GM12875 (cell line): ENCODE measurements at regions not wholly inside any gene's neighbourhood (a gene's known extent, or its start where the extent isn't known, plus 50 kb on each side); places are given as distances from the start of the nearest gene placed in this dataset.

Experiments
- H3K4me3 ChIP-seq: one replicate; pipeline ENCODE4 v1.5.1; 2011; ENCODE audit warnings: low read depth, low read length, control low read depth
- CTCF ChIP-seq: IDR thresholded peaks from 2 replicates; pipeline ENCODE4 v1.5.1; 2011; ENCODE audit warnings: low read depth, mild to moderate bottlenecking, control low read depth, inconsistent platforms, low read length, moderate library complexity, borderline replicate concordance; ENCODE audit not compliant: insufficient read depth

DNA sequence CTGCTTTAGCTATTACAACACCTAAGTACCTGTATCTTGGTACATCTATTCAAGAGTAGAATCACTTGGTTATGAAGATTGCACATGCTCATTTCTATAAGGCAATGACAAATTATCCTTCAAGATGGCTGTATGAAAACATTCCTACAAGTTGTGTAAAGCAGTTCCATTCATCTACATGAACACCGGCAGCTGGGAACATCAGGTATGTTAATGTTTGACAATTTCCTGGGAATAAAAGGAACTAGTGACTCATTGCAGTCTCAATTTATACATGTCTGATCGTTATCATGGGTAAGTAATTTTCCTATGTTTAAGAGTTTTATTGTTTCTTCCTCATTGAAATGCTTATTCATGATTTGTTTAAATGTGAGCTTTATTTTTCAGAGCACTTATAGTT is 203.2 kb upstream of the SEMA3E start:
- TF ChIP-seq CTCF: no peak

DNA sequence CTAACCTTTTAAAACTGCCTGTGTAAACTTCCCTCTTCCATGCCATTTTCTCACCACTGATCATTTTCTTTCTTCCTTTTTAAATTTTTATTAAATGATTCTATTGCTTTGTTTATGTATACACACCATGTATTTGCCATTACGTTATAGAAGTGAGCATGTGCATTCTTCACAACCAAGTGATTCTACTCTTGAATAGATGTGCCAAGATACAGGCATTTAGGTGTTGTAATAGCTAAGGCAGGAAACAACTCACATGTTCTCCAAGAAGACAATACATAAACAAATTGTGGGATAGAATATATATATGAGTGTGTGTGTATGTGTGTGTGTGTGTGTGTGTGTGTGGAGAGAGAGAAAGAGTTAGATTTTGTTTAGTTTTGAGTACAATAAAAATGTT is 202.6 kb upstream of the SEMA3E start:
- H3K4me3 ChIP-seq: no peak overlapping the region
- no peak for TF ChIP-seq CTCF

More for the DNA sequence above, 203.2 kb upstream of the SEMA3E start:
- H3K4me3 ChIP-seq: no peak overlapping the region

DNA sequence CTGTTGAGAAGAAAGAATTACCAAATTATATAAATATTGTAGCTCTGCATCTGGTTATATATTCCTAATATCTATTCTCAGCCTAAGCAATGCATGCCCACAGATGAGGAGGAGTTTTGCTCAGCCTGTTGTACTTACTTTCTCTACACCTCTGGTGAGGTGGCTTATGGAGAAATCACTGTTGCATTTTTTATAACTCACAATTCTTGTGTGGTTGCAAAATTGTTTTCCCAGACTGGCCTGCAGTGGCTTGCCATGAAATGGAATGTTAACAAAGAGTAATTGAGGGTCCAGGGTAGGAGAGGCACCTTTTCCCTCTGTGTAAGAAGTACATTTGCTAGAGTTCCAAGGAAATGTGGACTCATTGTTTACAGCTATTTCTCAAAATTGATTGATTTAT is 202.0 kb upstream of the SEMA3E start:
- no peak for TF ChIP-seq CTCF
- no peak overlapping the region for H3K4me3 ChIP-seq

DNA sequence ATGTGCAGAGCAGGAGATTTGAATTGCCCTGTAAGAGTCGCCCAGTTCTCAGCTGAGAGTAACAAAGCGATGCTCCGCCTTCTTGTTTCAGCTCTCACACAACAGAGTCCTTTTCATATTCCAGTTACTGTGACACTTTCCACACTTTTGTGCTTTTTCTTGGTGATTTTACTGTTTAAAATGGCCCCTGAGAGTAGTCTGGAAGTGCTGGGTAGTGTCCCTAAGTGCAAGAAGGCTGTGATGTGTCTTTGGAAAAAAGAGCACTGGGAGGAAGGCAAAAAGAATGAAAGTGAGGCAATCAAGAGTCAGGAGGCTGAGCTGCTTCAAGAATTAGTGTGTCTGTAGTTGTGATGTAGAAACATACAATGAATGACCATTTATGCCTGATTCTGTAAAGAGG is 201.2 kb upstream of the SEMA3E start:
- no peak overlapping the region for H3K4me3 ChIP-seq

GRCh38 chr7:83849131-83849530 is 200.2 kb upstream of the SEMA3E start:
- H3K4me3 ChIP-seq: no peak overlapping the region
- TF ChIP-seq CTCF: no peak

More for the DNA sequence above, 201.2 kb upstream of the SEMA3E start:
- TF ChIP-seq CTCF: no peak

DNA sequence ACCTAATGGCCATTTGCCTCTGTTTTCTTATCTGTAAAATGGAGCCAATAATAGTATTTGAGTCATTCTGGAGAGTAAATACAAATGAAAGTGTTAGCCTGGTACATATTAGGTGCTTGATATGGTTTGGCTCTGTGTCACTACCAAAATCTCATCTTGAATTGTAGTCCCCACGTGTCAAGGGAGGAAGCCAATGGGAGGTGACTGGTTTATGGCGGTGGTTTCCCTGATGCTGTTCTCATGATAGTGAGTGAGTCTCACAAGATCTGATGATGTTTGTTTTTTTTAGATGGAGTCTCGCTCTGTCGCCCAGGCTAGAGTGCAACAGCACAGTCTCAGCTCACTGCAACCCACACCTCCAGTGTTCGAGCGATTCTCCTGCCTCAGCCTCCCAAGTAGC is 194.0 kb upstream of the SEMA3E start:
- no peak for TF ChIP-seq CTCF
- H3K4me3 ChIP-seq: no peak overlapping the region

- no peak for TF ChIP-seq CTCF
- H3K4me3 ChIP-seq: no peak overlapping the region
Measured at GRCh38 chr7:83837683-83838082, 188.7 kb upstream of the SEMA3E start.
